NB4 (cell line): ENCODE measurements at regions not wholly inside any gene's neighbourhood (a gene's known extent, or its start where the extent isn't known, plus 50 kb on each side); places are given as distances from the start of the nearest gene placed in this dataset.

Experiments
- DNase-seq: peaks from one replicate; pipeline ENCODE4 v3.0.0; 2010; ENCODE audit warnings: low read depth
- H3K4me3 ChIP-seq: one replicate; pipeline ENCODE4 v1.5.1; 2011; ENCODE audit warnings: mild to moderate bottlenecking, low read depth, low read length, moderate library complexity
- MYC ChIP-seq: IDR thresholded peaks from 2 replicates; pipeline ENCODE4 v1.6.1; 2011; ENCODE audit warnings: low read depth, low read length
- POLR2A ChIP-seq: IDR thresholded peaks from 2 replicates; pipeline ENCODE4 v1.6.1; 2011; ENCODE audit warnings: mild to moderate bottlenecking; ENCODE audit not compliant: insufficient read length; ENCODE audit errors: extremely low read depth
- TF ChIP-seq, protein P1 (sequence below): IDR thresholded peaks from one replicate; pipeline ENCODE4 v1.5.1; 2012; ENCODE audit warnings: low read depth, low read length
- TF ChIP-seq, protein P2 (sequence below): IDR thresholded peaks from 2 replicates; pipeline ENCODE4 v1.6.1; 2011; ENCODE audit warnings: low read depth, low read length

DNA sequence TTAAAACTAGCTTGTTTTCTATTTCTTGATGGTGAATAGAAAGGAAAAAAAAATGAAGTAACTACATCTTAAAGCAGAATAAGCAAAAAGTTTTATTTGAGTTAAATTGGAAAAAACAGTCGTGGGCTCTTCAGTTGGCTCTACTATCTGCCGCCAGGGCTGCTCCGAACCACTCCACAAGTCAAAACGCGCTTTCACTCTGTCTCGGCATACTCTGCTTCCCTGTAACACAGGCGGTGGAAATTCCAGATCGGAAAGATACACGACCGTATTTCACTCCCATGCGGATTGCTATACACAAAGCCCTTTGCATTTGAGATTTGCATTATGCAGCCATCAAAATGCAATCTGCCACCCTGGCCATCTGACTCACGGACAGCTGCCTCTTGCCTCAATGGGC is 505.6 kb downstream of the IRX1 start:
- no peak overlapping the region for H3K4me3 ChIP-seq
- no peak for DNase-seq
- TF ChIP-seq, protein P1, sequence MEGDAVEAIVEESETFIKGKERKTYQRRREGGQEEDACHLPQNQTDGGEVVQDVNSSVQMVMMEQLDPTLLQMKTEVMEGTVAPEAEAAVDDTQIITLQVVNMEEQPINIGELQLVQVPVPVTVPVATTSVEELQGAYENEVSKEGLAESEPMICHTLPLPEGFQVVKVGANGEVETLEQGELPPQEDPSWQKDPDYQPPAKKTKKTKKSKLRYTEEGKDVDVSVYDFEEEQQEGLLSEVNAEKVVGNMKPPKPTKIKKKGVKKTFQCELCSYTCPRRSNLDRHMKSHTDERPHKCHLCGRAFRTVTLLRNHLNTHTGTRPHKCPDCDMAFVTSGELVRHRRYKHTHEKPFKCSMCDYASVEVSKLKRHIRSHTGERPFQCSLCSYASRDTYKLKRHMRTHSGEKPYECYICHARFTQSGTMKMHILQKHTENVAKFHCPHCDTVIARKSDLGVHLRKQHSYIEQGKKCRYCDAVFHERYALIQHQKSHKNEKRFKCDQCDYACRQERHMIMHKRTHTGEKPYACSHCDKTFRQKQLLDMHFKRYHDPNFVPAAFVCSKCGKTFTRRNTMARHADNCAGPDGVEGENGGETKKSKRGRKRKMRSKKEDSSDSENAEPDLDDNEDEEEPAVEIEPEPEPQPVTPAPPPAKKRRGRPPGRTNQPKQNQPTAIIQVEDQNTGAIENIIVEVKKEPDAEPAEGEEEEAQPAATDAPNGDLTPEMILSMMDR, result no peak
- TF ChIP-seq MYC, result no peak
- no peak for TF ChIP-seq POLR2A
- TF ChIP-seq, protein P2, sequence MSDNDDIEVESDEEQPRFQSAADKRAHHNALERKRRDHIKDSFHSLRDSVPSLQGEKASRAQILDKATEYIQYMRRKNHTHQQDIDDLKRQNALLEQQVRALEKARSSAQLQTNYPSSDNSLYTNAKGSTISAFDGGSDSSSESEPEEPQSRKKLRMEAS, result no peak

DNA sequence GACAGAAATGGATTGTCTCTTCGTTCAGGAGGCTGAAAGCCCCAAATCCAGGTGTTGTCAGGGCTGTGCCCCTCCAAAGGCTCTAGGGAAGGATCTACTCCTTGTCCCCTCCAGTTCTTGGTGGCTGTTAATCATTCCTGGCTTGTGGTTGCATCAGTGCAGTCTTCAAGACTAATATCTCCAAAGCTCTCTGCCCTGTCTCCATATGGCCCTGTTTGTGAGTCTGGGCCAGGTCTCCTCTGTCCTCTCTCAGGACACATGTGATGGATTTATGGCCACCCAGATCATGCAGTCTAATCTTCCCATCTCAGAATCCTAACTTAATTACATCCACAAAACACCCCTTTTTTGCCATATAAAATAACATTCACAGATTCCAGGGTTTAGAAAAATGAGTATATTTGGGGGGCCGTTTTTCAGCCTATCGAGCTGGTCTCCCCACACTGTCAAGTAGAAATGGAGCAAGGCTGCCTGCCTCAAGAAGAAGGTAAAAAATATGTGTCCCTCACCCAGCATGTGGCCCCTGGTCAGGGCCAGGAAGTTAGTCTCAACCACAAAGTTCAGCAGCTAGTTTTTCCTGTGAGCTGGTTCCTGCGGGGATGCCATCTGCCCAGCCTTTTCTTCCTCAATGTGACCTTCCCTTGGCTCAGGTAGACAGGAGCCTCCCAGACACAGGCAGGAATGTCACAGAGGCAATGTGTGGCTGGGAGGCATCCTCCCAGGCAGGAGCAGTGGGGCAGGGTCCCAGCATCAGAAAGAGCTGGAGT is 509.4 kb downstream of the IRX1 start:
- TF ChIP-seq POLR2A, result no peak
- TF ChIP-seq MYC, result no peak
- TF ChIP-seq, protein P2, result no peak
- TF ChIP-seq, protein P1, result no peak
- no peak for DNase-seq
- H3K4me3 ChIP-seq, result no peak overlapping the region

DNA sequence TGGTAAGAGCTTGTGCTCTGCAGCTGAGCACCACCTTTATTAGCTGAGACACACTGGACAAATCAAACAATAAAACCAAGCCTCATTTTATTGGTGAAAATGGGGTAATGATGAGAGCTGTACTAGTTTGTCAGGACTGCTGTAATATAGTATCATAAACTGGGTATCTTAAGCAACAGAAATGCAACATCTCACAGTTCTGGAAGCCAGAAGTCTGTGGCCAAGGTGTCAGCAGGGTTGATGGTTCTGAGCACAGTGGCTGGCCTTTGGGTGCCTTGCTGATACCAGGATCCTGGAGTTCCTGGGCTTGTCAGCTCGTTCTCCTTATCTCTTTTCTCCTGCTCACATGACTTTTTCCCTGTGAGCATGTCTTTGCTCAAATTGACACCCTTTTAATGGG is 513.1 kb downstream of the IRX1 start:
- DNase-seq, result no peak
- TF ChIP-seq MYC (no peak), POLR2A (no peak)
- TF ChIP-seq, protein P2, result no peak
- TF ChIP-seq, protein P1, result no peak
- H3K4me3 ChIP-seq, result no peak overlapping the region

DNA sequence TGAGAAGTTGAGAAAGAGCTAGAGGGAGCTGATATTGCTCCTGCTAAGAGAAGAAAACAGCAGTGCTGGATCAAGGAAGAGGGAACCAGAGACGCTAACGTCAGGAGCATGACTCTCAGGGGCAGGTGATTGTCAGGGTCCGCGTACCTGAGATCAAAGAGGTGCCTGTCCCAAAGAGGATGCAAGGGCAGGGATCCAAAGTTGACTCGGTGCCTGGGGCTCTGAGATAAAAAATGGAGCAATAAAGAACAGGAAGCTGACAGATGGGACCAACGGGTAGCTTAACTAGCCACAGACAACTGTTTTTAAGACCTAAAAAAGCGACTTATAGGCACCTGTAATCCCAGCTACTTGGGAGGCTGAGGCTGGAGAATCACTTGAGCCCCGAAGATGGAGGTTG is 517.8 kb downstream of the IRX1 start:
- DNase-seq, result no peak
- no peak overlapping the region for H3K4me3 ChIP-seq

DNA sequence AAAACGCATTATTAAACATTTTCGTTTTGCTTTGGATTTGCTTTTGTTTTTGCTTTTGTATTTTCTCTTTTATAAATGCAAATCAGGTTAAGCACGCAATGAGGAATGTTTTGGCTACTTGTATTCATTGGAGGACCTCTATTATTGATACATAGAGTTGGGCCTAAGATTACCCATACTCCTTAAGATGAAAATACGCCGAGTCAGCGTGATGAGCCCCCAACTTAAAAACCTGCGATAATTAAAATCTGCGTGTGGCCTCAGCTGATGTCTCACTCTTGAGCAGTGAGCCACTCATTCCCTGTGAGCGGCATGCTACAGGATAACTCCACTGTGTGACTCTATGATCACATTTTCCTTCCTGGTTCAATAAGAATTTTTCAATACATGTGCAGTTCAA is 518.3 kb downstream of the IRX1 start:
- TF ChIP-seq, protein P1, result no peak
- no peak for TF ChIP-seq MYC
- TF ChIP-seq, protein P2, result no peak
- TF ChIP-seq POLR2A, result no peak
- H3K4me3 ChIP-seq, result no peak overlapping the region
- no peak for DNase-seq

More for the DNA sequence above, 517.8 kb downstream of the IRX1 start:
- TF ChIP-seq, protein P2, result no peak
- no peak for TF ChIP-seq MYC
- TF ChIP-seq, protein P1, result no peak
- TF ChIP-seq POLR2A, result no peak
